NOMO-1 treated with dmso at 0.1 percent for 144 hours (cell line): ENCODE measurements at regions not wholly inside any gene's neighbourhood (a gene's known extent, or its start where the extent isn't known, plus 50 kb on each side); places are given as distances from the start of the nearest gene placed in this dataset.
A peak's percentile ranks its signal among the peaks of the same experiment; 100 is the strongest.

Experiments used
- DNase-seq: peaks from one replicate; lab custom pipeline; 2025; ENCODE audit not compliant: unreplicated experiment; lab: John Stamatoyannopoulos, UW

GRCh38 chr5:61894046-61894445 is 412.0 kb upstream of the KIF2A start:
- DNase-seq = no peak

GRCh38 chr5:61896811-61897210 is 409.2 kb upstream of the KIF2A start:
- DNase-seq = no peak

GRCh38 chr5:61897251-61897650 is 408.8 kb upstream of the KIF2A start:
- no peak for DNase-seq

- no peak for DNase-seq
Observed at GRCh38 chr5:61901997-61902396, 404.0 kb upstream of the KIF2A start.

- DNase-seq = no peak
Observed at GRCh38 chr5:61904730-61905129, 401.3 kb upstream of the KIF2A start.

- DNase-seq = no peak
Observed at GRCh38 chr5:61905613-61906012, 400.4 kb upstream of the KIF2A start.

- DNase-seq = no peak
Observed at GRCh38 chr5:61906820-61907219, 399.2 kb upstream of the KIF2A start.

GRCh38 chr5:61907995-61908394 is 398.0 kb upstream of the KIF2A start:
- no peak for DNase-seq

GRCh38 chr5:61910771-61911170 is 395.2 kb upstream of the KIF2A start:
- no peak for DNase-seq

- DNase-seq = no peak
Observed at GRCh38 chr5:61912559-61912958, 393.4 kb upstream of the KIF2A start.

- DNase-seq = no peak
Observed at GRCh38 chr5:61915646-61916045, 390.4 kb upstream of the KIF2A start.

- DNase-seq = no peak
Observed at GRCh38 chr5:61916621-61917620, 389.1 kb upstream of the KIF2A start.

GRCh38 chr5:61918611-61919010 is 387.4 kb upstream of the KIF2A start:
- no peak for DNase-seq

GRCh38 chr5:61919920-61920319 is 386.1 kb upstream of the KIF2A start:
- DNase-seq = no peak

GRCh38 chr5:61924251-61924650 is 381.8 kb upstream of the KIF2A start:
- DNase-seq = no peak

GRCh38 chr5:61926911-61927310 is 379.1 kb upstream of the KIF2A start:
- no peak for DNase-seq

- DNase-seq = no peak
Observed at GRCh38 chr5:61931236-61931635, 374.8 kb upstream of the KIF2A start.

GRCh38 chr5:61933787-61934626 is 372.0 kb upstream of the KIF2A start:
- DNase-seq = peak; percentile 9

- DNase-seq = no peak
Observed at GRCh38 chr5:61941637-61942036, 364.4 kb upstream of the KIF2A start.

GRCh38 chr5:61942462-61943049 is 363.4 kb upstream of the KIF2A start:
- no peak for DNase-seq

GRCh38 chr5:61943713-61944112 is 362.3 kb upstream of the KIF2A start:
- DNase-seq = no peak
